Keratinocyte (primary cell): ENCODE measurements at regions not wholly inside any gene's neighbourhood (a gene's known extent, or its start where the extent isn't known, plus 50 kb on each side); places are given as distances from the start of the nearest gene placed in this dataset.

Experiments used
- CTCF ChIP-seq, 3 experiments: IDR thresholded peaks in 1 of 3; conservative IDR thresholded peaks in 1 of 3; optimal IDR thresholded peaks in 1 of 3; 2 replicates in 2 of 3; 3 replicates in 1 of 3; pipeline versions ENCODE3 to v1.5.1; 2011; ENCODE audit warnings: low read length in 3 of 3, mild to moderate bottlenecking in 3 of 3, moderate library complexity in 2 of 3, control low read depth in 1 of 3, inconsistent platforms in 1 of 3; ENCODE audit not compliant: insufficient read depth in 2 of 3; ENCODE audit errors: extremely low read depth in 1 of 3
- EZH2 ChIP-seq: IDR thresholded peaks from one replicate; pipeline ENCODE4 v1.6.1; 2012; ENCODE audit warnings: inconsistent platforms, mild to moderate bottlenecking, low read length, moderate library complexity

- no peak for TF ChIP-seq CTCF (optimal IDR thresholded peaks at IDR 0.05 in 1 of 3, IDR thresholded peaks at IDR 0.05 in 1 of 3, conservative IDR thresholded peaks at IDR 0.05 in 1 of 3; ENCODE audit: extremely low read depth in 1 of 3, insufficient read depth in 2 of 3, low read length in 3 of 3)
- TF ChIP-seq EZH2, result no peak
These were observed 244.5 kb upstream of the MYO3A start for GRCh38 chr10:25689346-25690100.
